Stimulated activated CD4-positive, alpha-beta T cell treated with anti-CD3 and anti-CD28 coated beads, Interleukin-1b, Interleukin-23, amount 100 ng/mL, for 24 hours (primary cell): ENCODE measurements at regions not wholly inside any gene's neighbourhood (a gene's known extent, or its start where the extent isn't known, plus 50 kb on each side); places are given as distances from the start of the nearest gene placed in this dataset.

Source experiments
- DNase-seq, 4 experiments: peaks; one replicate each; pipeline ENCODE4 v3.0.0-alpha.2; 2020; ENCODE audit warnings: low read depth in 4 of 4, low spot score in 1 of 4

- no peak for DNase-seq
Observed at GRCh38 chr1:234975941-234976860, 152.4 kb downstream of the TOMM20 start.

GRCh38 chr1:234975122-234975940 is 153.3 kb downstream of the TOMM20 start:
- no peak for DNase-seq

- no peak for DNase-seq
Observed at GRCh38 chr1:234973426-234974250, 155.0 kb downstream of the TOMM20 start.

- DNase-seq: no peak
Observed at GRCh38 chr1:234972411-234973191, 156.0 kb downstream of the TOMM20 start.

- no peak for DNase-seq
Observed at GRCh38 chr1:234971586-234972297, 156.9 kb downstream of the TOMM20 start.

GRCh38 chr1:234970731-234971476 is 157.7 kb downstream of the TOMM20 start:
- DNase-seq: no peak

- DNase-seq: no peak
Observed at GRCh38 chr1:234970401-234970730, 158.3 kb downstream of the TOMM20 start.

- DNase-seq: no peak
Observed at GRCh38 chr1:234969581-234970400, 158.8 kb downstream of the TOMM20 start.

- DNase-seq: no peak
Observed at GRCh38 chr1:234969011-234969441, 159.6 kb downstream of the TOMM20 start.

- no peak for DNase-seq
Observed at GRCh38 chr1:234968451-234968850, 160.2 kb downstream of the TOMM20 start.

GRCh38 chr1:234967121-234967520 is 161.5 kb downstream of the TOMM20 start:
- no peak for DNase-seq

GRCh38 chr1:234965111-234965510 is 163.5 kb downstream of the TOMM20 start:
- DNase-seq: no peak

- DNase-seq: no peak
Observed at GRCh38 chr1:234963904-234964702, 164.5 kb downstream of the TOMM20 start.

GRCh38 chr1:234963180-234963903 is 165.3 kb downstream of the TOMM20 start:
- peak; percentile 56 to 86 (median 71) for DNase-seq

GRCh38 chr1:234962340-234962989 is 166.2 kb downstream of the TOMM20 start:
- DNase-seq: no peak
